Activated naive CD4-positive, alpha-beta T cell treated with Interleukin-2 at 50 U/mL for 16 hours (primary cell): ENCODE measurements at regions not wholly inside any gene's neighbourhood (a gene's known extent, or its start where the extent isn't known, plus 50 kb on each side); places are given as distances from the start of the nearest gene placed in this dataset.
"Not testable (repeated sequence)": the region's sequence is repeated elsewhere in the genome, so short reads cannot be mapped to it uniquely, and the experiment has no call there.

ENCODE experiments used
- DNase-seq: peaks from one replicate; pipeline ENCODE4 v3.0.0-alpha.2; 2020

DNA sequence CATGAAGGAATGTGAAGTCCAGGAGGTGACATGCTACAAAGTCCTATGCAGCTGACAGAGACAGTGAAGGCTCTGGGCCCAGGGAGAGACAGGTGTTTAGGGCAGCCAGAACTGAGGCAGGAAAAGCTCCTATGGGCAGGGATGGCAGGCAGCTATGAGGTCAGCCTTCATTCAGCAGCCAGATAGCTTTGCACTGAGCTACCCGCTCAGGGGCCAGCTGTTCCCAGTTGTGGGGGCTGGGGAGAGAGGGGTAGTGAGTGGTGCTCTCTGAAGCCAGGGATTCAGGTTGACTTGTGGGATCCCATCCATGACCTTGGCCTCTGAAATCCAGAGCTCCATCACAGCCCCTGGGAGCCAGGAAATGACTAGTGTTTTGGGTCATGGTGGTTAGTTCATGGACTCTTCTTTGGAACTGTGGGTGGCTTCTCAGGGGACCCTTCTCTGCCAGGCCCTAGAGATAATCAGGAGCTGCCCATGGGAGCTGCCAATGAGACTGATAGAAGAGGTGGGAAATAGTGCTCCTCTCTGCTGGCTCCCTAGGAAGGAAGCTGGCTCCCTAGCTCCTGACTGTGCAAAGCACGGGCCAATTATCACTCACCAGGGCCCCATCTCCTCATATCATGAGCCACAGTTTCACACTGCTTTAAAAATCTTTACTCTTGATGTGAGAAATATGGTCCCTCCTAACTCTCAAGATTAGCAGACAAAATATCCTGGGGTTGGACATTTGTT is 127.7 kb downstream of the VEGFA start:
- no peak for DNase-seq

DNA sequence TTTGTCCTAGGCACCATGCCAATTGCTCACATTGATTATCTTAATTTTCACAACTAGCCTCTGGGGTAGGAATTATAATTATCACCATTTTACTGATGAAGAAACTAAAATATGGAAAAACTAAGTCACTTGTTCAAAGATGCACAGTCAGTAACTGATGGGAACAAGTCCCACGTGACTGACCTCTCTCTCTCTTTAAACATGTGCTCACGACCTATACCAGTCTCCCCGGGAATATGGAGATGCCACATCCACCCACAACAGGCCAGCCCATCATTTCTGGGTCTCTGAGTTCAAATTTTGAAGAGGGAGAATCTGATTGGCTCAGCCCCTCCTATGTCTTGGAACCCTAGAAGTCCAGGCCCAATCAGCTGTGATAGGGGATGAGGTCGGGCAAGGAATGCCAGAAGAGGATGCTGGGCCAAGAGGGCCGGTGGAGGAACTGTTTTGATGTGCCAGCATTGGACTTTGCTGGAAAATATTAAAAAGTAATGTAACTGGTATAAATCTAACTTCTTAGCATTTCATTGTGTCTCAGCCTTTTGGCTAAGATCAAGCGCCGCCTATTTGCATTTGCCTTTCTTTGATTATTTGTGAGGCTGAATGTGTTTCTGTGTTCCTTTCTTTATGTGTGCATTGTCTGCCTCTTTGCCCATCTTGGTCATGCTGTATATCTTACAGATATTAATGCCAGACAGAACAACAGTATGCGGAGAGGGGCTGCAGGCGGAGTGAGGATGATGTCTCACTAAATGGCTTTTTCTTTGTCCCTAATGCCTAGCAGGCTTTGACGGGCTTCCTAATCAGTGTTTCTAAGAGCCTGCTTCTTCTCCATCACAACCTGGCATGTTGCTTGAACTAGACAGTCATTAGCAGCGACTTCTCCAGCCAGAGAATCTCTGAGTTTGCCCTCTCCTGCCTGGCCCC is 126.6 kb downstream of the VEGFA start:
- DNase-seq = no peak

GRCh38 chr6:43895656-43896328 is 125.8 kb downstream of the VEGFA start:
- DNase-seq = no peak

- DNase-seq = no peak
Measured at GRCh38 chr6:43893073-43893472, 123.1 kb downstream of the VEGFA start.

DNA sequence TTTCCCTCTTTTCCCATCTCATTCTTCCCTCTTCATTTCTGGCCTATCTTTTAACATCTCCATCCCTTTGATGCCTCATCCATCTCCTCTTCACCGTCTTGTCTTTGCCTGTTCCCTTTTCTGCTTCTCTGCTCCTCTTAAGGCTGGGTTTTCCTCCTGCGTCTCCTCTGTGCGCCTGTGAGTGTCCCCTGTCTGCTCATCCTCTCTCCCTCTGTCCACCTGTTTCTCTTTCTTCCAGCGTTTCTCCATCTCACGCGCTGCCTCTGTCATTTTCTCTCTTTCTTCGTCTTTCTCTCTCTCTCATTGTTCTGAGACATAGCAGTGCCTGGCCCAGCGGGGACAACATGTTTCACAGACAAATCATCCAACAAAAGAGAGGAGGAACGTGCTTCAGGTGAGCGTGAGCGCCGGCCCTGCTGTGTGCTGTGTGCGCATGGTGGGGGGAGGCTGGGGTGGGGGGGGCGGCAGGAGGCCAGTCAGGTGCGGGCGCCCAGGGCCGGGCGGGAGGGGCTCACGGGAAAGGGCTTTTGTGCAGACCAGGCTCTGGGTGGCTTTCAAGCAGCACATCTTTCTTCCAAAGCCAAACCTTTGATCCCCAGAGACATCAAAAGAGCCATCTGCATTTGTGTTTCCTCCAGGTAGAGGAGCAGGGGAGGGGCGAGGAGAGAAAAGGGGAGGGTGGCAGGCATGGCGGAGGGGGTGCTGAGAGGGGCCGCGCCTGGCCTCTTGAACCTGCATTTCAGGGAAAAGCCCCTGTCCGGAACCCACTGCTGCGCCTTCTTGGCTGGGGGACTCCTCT is 121.3 kb downstream of the VEGFA start:
- DNase-seq = no peak

DNA sequence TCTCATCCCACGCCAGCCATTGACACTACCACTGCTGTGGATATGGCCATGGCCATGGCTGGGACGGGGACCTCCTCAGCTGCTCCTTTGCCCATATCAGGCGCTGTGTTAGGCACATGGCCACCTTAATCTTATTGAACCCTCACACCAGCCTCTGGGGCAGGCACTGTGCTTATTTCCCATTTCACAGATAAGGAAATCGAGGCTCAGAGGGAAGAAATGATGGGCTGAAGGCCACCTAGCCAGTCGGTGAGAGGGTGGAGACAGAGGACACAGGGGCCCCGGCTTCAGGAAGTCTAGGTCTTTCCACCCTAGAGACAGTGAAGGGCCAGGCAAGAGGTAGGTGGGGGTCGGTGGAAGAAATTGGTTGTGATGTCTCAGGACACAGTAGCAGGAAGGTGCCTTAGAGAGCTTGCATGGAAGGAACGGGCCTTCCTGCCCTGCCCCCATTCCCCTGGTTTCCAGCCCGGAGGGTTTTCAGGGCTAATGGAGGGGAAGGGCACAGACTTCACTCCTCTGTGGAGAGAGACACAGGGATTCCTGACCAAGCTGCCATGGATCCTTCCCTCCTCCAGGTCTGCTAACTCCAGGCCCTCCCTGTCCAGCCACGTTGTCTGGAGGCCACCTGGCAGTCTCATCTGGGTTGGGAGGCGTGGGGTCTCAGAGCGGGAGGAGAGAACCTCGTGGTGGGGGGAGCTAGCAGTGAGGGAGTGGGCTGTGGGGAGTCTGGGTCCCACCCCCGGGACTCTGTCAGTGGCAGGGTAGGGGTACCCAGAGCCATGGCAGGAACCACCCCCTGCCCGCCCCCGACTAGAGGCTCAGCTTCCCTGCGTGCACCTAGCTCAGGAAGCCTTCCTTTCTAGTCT is 120.4 kb downstream of the VEGFA start:
- no peak for DNase-seq

- no peak for DNase-seq
Measured at GRCh38 chr6:43887906-43888683, 118.1 kb downstream of the VEGFA start.

DNA sequence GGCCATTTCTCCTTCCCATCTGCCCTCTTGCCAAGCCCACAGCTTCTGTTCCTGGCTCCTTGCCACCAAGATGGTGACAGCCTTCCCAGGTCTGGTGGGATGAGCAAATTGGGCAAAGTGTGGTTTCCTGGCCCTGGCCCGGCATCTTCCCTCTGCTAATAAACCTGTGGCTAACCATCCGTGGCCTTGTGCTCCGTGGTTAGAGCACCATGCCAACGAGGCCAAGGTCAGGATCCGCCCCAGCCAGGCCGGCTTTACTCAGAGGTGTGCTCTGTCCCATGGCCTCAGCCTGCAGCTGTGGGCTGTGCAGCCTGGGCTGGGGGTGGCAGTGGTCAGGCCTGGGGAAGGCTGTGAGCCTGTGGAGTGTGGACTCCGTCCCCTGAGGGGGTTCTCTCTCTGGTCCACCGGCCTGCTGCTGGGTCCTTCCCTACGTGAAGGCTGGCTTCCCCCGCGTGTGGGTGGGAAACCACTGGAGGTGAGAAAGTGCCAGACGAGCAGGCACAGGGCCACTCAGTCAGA is 117.4 kb downstream of the VEGFA start:
- no peak for DNase-seq

DNA sequence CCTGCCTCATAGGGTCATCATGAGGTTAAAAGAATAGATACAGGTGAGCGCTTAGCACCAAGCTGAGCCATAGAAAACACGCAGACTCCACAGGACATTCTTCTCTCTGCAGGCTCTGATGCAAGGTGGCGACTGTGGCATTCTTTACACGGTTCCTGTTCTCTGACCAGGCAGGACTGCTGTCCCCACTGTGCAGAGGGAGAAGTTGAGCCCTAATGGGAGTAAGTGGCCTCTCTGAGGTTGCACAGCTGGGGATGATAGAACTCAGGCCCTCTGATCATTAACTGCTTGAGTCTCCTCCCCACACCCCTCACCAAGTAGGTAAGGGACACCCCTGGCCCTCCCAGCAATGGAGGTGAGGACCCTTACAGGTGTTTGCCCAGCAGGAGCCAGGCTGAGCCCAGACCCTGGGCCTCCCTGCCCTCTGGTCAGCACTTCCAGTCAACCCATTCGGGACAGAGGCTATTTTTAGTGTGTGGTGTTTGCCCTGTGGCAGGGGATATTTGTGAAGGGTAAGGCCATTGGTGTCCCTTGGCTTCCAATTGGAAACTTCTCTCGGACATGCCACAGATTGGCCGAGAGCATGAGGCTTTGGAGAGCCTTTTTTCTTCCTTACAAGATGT is 116.8 kb downstream of the VEGFA start:
- DNase-seq = no peak

- DNase-seq = no peak
Measured at GRCh38 chr6:43886067-43886461, 116.1 kb downstream of the VEGFA start.

DNA sequence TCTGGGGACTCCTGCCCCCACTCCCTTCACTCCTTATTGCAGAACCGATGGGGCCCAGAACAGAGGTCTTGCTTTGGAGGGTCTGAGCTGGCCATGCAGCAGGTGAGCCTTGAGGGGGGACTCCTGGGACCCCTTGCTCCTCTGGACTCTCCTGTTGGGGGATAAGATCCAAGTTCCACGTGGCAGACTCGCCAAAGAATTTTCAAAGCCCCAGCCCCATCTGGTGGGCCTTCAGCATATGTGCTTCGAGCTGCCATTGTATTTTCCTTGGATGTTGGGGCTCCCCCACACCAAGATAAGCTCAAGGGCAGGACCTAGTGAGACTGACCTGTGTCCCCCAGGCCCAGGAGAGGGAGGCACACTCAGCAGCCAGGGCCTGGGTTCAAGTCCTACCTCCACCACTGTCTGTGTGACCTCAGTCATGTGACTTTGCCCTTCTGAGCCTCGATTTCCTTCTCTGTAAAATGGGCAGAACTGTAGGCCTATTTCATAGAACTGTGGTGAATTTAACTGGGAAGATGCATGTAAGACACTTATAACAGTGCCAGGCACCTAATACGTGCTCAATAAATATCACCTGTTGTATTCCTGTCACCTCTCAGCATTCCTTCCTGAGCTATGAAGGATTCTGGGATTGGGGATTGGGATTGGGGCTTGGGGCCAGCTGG is 115.5 kb downstream of the VEGFA start:
- no peak for DNase-seq

GRCh38 chr6:43884652-43885022 is 114.6 kb downstream of the VEGFA start:
- DNase-seq = no peak

GRCh38 chr6:43883847-43884651 is 114.0 kb downstream of the VEGFA start:
- DNase-seq = no peak

DNA sequence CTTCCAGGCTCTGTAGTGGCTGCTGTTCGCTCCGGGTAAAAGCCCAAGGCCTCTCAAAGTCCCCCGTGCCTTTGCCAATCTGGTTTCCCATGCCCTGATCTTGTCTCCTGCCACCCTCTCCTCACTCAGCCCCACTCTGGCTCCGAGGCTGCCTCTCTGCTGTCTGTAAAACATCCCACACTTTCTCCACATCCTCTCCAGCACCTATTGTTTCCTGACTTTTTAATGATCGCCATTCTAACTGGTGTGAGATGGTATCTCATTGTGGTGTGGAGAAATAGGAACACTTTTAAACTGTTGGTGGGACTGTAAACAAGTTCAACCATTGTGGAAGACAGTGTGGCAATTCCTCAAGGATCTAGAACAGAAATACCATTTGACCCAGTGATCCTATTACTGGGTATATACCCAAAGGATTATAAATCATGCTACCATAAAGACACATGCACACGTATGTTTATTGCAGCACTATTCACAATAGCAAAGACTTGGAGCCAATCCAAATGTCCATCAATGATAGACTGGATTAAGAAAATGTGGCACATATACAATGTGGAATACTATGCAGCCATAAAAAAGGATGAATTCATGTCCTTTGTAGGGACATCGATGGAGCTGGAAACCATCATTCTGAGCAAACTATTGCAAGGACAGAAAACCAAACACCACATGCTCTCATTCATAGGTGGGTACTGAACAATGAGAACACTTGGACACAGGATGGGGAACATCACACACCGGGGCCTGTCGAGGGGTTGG is 112.9 kb downstream of the VEGFA start:
- DNase-seq = not testable (repeated sequence)

GRCh38 chr6:43880236-43881137 is 110.5 kb downstream of the VEGFA start:
- no peak for DNase-seq

- no peak for DNase-seq
Measured at GRCh38 chr6:43879722-43880121, 109.7 kb downstream of the VEGFA start.
